ENCODE measurements at regions not wholly inside any gene's neighbourhood (a gene's known extent, or its start where the extent isn't known, plus 50 kb on each side); places are given as distances from the start of the nearest gene placed in this dataset.

GRCh38 chr2:154995361-154995760 is 296.9 kb downstream of the KCNJ3 start:
- Histone ChIP-seq H3K79me2 (ENCODE audit: control insufficient read depth, low read length) (no peaks in the 10 kb centered on the region), H3K9me2 (replicated peaks; ENCODE audit: control insufficient read depth, low read length) (no peaks in the 10 kb centered on the region), H3K4me3 (ENCODE audit: low read length) (no peak overlapping the region), H3K27me3 (ENCODE audit: control insufficient read depth, low read length) (no peaks in the 10 kb centered on the region), H3K9me3 (ENCODE audit: control insufficient read depth, insufficient read depth, low read length) (peaks cover 3% of the 10 kb centered on the region; the same call in 1 of the 2 replicates), H4K20me1 (ENCODE audit: control insufficient read depth, insufficient read depth, low read depth, low read length) (no peaks in the 10 kb centered on the region), H3F3A (ENCODE audit: control insufficient read depth, insufficient read depth) (no peaks in the 10 kb centered on the region), H3K36me3 (ENCODE audit: control insufficient read depth, low read length) (no peaks in the 10 kb centered on the region), H3K4me1 (ENCODE audit: control insufficient read depth, low read length) (no peaks in the 10 kb centered on the region), H3K27ac (ENCODE audit: low read depth, low read length) (no peak overlapping the region), H3K4me2 (ENCODE audit: low read length) (no peak overlapping the region)
- TF ChIP-seq CTCF (IDR thresholded peaks at IDR 0.05; ENCODE audit: low read depth, low read length, poor library complexity, severe bottlenecking) (no peak), EZH2phosphoT487 (IDR thresholded peaks at IDR 0.05; ENCODE audit: borderline replicate concordance, low read length) (no peak)

- no peaks in the 10 kb centered on the region for H3K79me2 ChIP-seq (ENCODE audit: control insufficient read depth, low read length)
- H3K4me3 ChIP-seq (ENCODE audit: low read length) = no peak overlapping the region
- no peaks in the 10 kb centered on the region for H3K4me1 ChIP-seq (ENCODE audit: control insufficient read depth, low read length)
- no peaks in the 10 kb centered on the region for H4K20me1 ChIP-seq (ENCODE audit: control insufficient read depth, insufficient read depth, low read depth, low read length)
- H3K36me3 ChIP-seq (ENCODE audit: control insufficient read depth, low read length) = no peaks in the 10 kb centered on the region
- no peak overlapping the region for H3K4me2 ChIP-seq (ENCODE audit: low read length)
- H3K27ac ChIP-seq (ENCODE audit: low read depth, low read length) = no peak overlapping the region
- peaks cover 3% of the 10 kb centered on the region; the same call in 1 of the 2 replicates for H3K9me3 ChIP-seq (ENCODE audit: control insufficient read depth, insufficient read depth, low read length)
- H3F3A ChIP-seq (ENCODE audit: control insufficient read depth, insufficient read depth) = no peaks in the 10 kb centered on the region
- no peaks in the 10 kb centered on the region for H3K9me2 ChIP-seq (replicated peaks; ENCODE audit: control insufficient read depth, low read length)
- TF ChIP-seq CTCF (IDR thresholded peaks at IDR 0.05; ENCODE audit: low read depth, low read length, poor library complexity, severe bottlenecking) (no peak), EZH2phosphoT487 (IDR thresholded peaks at IDR 0.05; ENCODE audit: borderline replicate concordance, low read length) (no peak)
- no peaks in the 10 kb centered on the region for H3K27me3 ChIP-seq (ENCODE audit: control insufficient read depth, low read length)
Observed at GRCh38 chr2:154992826-154993225, 294.3 kb downstream of the KCNJ3 start.

DNA sequence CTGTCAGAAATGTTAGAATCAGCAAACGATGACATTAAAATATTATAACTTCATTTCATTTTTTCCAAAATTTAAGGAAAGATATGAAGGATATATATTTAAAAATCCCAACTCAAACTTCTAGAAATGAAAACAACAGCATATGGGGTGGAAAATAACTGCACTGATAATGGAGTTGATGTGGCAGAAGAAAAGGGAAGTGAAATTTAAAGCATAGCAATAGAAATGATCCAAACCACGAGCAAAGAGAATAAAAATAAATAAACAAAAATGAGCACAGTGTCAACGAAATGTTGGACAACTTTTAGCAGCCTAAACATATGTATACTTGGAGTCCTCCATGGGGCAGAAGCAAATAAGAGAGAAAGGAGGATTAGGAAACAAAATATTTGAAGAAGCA is 280.2 kb downstream of the KCNJ3 start:
- H3K36me3 ChIP-seq (ENCODE audit: control insufficient read depth, low read length) = peaks cover 34% of the 10 kb centered on the region
- no peaks in the 10 kb centered on the region for H4K20me1 ChIP-seq (ENCODE audit: control insufficient read depth, insufficient read depth, low read depth, low read length)
- H3F3A ChIP-seq (ENCODE audit: control insufficient read depth, insufficient read depth) = peaks cover 4% of the 10 kb centered on the region; the same call in 1 of the 2 replicates
- H3K9me2 ChIP-seq (replicated peaks; ENCODE audit: control insufficient read depth, low read length) = no peaks in the 10 kb centered on the region
- TF ChIP-seq CTCF (IDR thresholded peaks at IDR 0.05; ENCODE audit: low read depth, low read length, poor library complexity, severe bottlenecking) = no peak
- TF ChIP-seq EZH2phosphoT487 (IDR thresholded peaks at IDR 0.05; ENCODE audit: borderline replicate concordance, low read length) = no peak
- H3K27ac ChIP-seq (ENCODE audit: low read depth, low read length) = peak overlapping the region; percentile 31
- H3K4me2 ChIP-seq (ENCODE audit: low read length) = 0 out of 2 replicates have a peak overlapping the region, but pooled peaks have one; percentile 2
- no peaks in the 10 kb centered on the region for H3K27me3 ChIP-seq (ENCODE audit: control insufficient read depth, low read length)
- H3K79me2 ChIP-seq (ENCODE audit: control insufficient read depth, low read length) = no peaks in the 10 kb centered on the region
- no peak overlapping the region for H3K4me3 ChIP-seq (ENCODE audit: low read length)
- H3K9me3 ChIP-seq (ENCODE audit: control insufficient read depth, insufficient read depth, low read length) = peaks cover 34% of the 10 kb centered on the region
- H3K4me1 ChIP-seq (ENCODE audit: control insufficient read depth, low read length) = peaks cover 47% of the 10 kb centered on the region

Data from DOHH2 (cell line).